GM19239 (cell line): ENCODE measurements at regions not wholly inside any gene's neighbourhood (a gene's known extent, or its start where the extent isn't known, plus 50 kb on each side); places are given as distances from the start of the nearest gene placed in this dataset.

Source experiments
- DNase-seq: peaks from one replicate; pipeline ENCODE4 v3.0.0; 2011; ENCODE audit warnings: low spot score; ENCODE audit not compliant: insufficient read length
- FAIRE-seq: peaks from 2 replicates; lab custom pipeline; 2011; peaks lifted over from hg19 to GRCh38; lab: Jason Lieb, UNC

GRCh38 chr19:29320618-29321017 lies 107.7 kb upstream of the UQCRFS1 start:
- FAIRE-seq, result no peak
- no peak for DNase-seq

- FAIRE-seq (no peak), DNase-seq (no peak)
Observed at GRCh38 chr19:29321116-29321515, 108.2 kb upstream of the UQCRFS1 start.

- FAIRE-seq, result no peak
Observed at GRCh38 chr19:29323021-29323430, 110.1 kb upstream of the UQCRFS1 start.

GRCh38 chr19:29323440-29324290 lies 110.7 kb upstream of the UQCRFS1 start:
- DNase-seq (no peak), FAIRE-seq (no peak)

More at GRCh38 chr19:29323021-29323430, 110.1 kb upstream of the UQCRFS1 start:
- DNase-seq, result no peak

GRCh38 chr19:29324291-29324680 lies 111.3 kb upstream of the UQCRFS1 start:
- no peak for FAIRE-seq
- no peak for DNase-seq

GRCh38 chr19:29324717-29325116 lies 111.8 kb upstream of the UQCRFS1 start:
- FAIRE-seq, result no peak
- DNase-seq, result no peak

GRCh38 chr19:29325241-29325975 lies 112.5 kb upstream of the UQCRFS1 start:
- DNase-seq (no peak), FAIRE-seq (no peak)

- FAIRE-seq (no peak), DNase-seq (no peak)
Observed at GRCh38 chr19:29326351-29326750, 113.4 kb upstream of the UQCRFS1 start.

GRCh38 chr19:29326849-29327840 lies 114.2 kb upstream of the UQCRFS1 start:
- DNase-seq (no peak), FAIRE-seq (no peak)

- FAIRE-seq (no peak), DNase-seq (no peak)
Observed at GRCh38 chr19:29328586-29328985, 115.6 kb upstream of the UQCRFS1 start.

GRCh38 chr19:29329460-29330134 lies 116.6 kb upstream of the UQCRFS1 start:
- no peak for FAIRE-seq
- DNase-seq, result no peak

GRCh38 chr19:29336425-29336824 lies 123.5 kb upstream of the UQCRFS1 start:
- FAIRE-seq, result no peak
- no peak for DNase-seq

- DNase-seq, result no peak
- no peak for FAIRE-seq
Observed at GRCh38 chr19:29337029-29337428, 124.1 kb upstream of the UQCRFS1 start.

GRCh38 chr19:29338480-29338879 lies 125.5 kb upstream of the UQCRFS1 start:
- no peak for FAIRE-seq

GRCh38 chr19:29342721-29343120 lies 129.8 kb upstream of the UQCRFS1 start:
- no peak for DNase-seq
- FAIRE-seq, result no peak

More at GRCh38 chr19:29338480-29338879, 125.5 kb upstream of the UQCRFS1 start:
- DNase-seq, result no peak

GRCh38 chr19:29364224-29364726 lies 151.3 kb upstream of the UQCRFS1 start:
- FAIRE-seq (no peak), DNase-seq (no peak)

- FAIRE-seq (no peak), DNase-seq (no peak)
Observed at GRCh38 chr19:29364999-29365398, 152.0 kb upstream of the UQCRFS1 start.

- FAIRE-seq (no peak), DNase-seq (no peak)
Observed at GRCh38 chr19:29365836-29366417, 153.0 kb upstream of the UQCRFS1 start.

GRCh38 chr19:29366757-29367156 lies 153.8 kb upstream of the UQCRFS1 start:
- no peak for DNase-seq
- no peak for FAIRE-seq
